Prostate gland (tissue), 2 donors: ENCODE measurements at regions not wholly inside any gene's neighbourhood (a gene's known extent, or its start where the extent isn't known, plus 50 kb on each side); places are given as distances from the start of the nearest gene placed in this dataset.
"Not testable (repeated sequence)": the region's sequence is repeated elsewhere in the genome, so short reads cannot be mapped to it uniquely, and the experiment has no call there.

Experiments
- DNase-seq: peaks from one replicate; pipeline ENCODE4 v3.0.0-alpha.2; 2019; ENCODE audit warnings: low spot score
- H3K27ac ChIP-seq, 2 donors: fragments of 200-600 bp; sonication (generic); 2 replicates each; pipeline ENCODE4 v1.5.1; 2017 to 2019
- H3K27me3 ChIP-seq: fragments of 200-600 bp; sonication (generic); replicated peaks from 2 replicates; pipeline ENCODE4 v1.5.1; 2019; ENCODE audit not compliant: insufficient read depth
- H3K36me3 ChIP-seq, 2 donors: fragments of 200-600 bp; sonication (generic); 1 replicate in 1 of 2; 2 replicates in 1 of 2; pipeline versions ENCODE4 v1.5.1 to v1.8.1; 2017 to 2019
- H3K4me1 ChIP-seq: fragments of 200-600 bp; sonication (generic); replicated peaks from 2 replicates; pipeline ENCODE4 v1.5.1; 2019
- H3K4me3 ChIP-seq, 2 donors: fragments of 200-600 bp; sonication (generic); 2 replicates each; pipeline ENCODE4 v1.5.1; 2017 to 2019
- H3K9me3 ChIP-seq: fragments of 200-600 bp; sonication (generic); 2 replicates; pipeline ENCODE4 v1.5.1; 2017
- POLR2A ChIP-seq: fragments of 450-650 bp; IDR thresholded peaks from one replicate; pipeline ENCODE4 v1.6.1; 2016; ENCODE audit warnings: antibody characterized with exemption, mild to moderate bottlenecking
- POLR2AphosphoS5 ChIP-seq: sonication (generic); formaldehyde crosslinking; IDR thresholded peaks from one replicate; pipeline ENCODE4 v1.6.1; 2017; ENCODE audit warnings: antibody characterized with exemption
- WGBS: methylation state at CpG from one replicate; pipeline ENCODE4 v1.1.5; 2018; 5-methylcytosine and 5-hydroxymethylcytosine counted together
- intact Hi-C: fragments of 100-400 bp; cut with DNase I; formaldehyde crosslinking; loops from one replicate; pipeline ENCODE4 v1.14.2; 2022
- TF ChIP-seq, protein P1 (sequence below), 4 experiments: fragments of 200-600 bp in 2 of 4; fragments of 450-650 bp in 2 of 4; sonication (generic) in 2 of 4; IDR thresholded peaks; 1 replicate in 3 of 4; 2 replicates in 1 of 4; pipeline ENCODE4 v1.5.1; 2016 to 2019; ENCODE audit warnings: antibody characterized with exemption in 4 of 4, mild to moderate bottlenecking in 2 of 4, moderate library complexity in 2 of 4

DNA sequence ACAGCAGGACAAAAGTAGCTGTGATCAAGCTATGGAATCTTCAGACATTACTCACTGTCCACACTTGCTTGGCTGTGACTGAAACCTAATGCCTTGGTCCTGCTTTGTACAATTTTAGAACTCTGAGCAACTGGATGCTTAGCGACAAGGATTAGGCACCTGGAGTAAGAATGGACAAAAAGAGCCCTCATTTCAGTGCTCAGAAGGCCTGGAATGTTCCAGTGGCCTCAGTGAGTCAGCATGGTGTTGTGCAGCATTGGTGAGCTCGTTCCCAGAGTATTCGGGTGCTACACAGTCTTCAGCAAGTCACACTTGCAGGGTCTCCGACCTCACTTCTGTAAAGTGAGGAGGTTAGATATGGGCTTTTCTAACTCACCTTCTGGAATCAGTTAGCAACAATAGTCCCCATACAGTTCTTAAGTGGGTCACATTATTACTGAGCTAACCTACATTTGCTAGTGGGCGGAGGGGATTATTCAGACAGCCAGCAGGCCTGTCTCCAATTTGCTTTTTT lies 108.0 kb upstream of the MDM1 start:
- intact Hi-C loops: no loop called here
- no peaks in the 10 kb centered on the region for H3K27me3 ChIP-seq
- no peaks in the 10 kb centered on the region for H3K9me3 ChIP-seq
- H3K4me1 ChIP-seq: no peaks in the 10 kb centered on the region
- no peak for DNase-seq
- TF ChIP-seq POLR2AphosphoS5 (no peak), POLR2A (no peak)
- TF ChIP-seq, protein P1, sequence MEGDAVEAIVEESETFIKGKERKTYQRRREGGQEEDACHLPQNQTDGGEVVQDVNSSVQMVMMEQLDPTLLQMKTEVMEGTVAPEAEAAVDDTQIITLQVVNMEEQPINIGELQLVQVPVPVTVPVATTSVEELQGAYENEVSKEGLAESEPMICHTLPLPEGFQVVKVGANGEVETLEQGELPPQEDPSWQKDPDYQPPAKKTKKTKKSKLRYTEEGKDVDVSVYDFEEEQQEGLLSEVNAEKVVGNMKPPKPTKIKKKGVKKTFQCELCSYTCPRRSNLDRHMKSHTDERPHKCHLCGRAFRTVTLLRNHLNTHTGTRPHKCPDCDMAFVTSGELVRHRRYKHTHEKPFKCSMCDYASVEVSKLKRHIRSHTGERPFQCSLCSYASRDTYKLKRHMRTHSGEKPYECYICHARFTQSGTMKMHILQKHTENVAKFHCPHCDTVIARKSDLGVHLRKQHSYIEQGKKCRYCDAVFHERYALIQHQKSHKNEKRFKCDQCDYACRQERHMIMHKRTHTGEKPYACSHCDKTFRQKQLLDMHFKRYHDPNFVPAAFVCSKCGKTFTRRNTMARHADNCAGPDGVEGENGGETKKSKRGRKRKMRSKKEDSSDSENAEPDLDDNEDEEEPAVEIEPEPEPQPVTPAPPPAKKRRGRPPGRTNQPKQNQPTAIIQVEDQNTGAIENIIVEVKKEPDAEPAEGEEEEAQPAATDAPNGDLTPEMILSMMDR (IDR thresholded peaks at IDR 0.05): no peak
- H3K4me3 ChIP-seq: no peak overlapping the region
- no peak overlapping the region for H3K27ac ChIP-seq
- WGBS: 93% methylated on average over 5 of the region's 5 CpGs
- no peaks in the 10 kb centered on the region for H3K36me3 ChIP-seq

DNA sequence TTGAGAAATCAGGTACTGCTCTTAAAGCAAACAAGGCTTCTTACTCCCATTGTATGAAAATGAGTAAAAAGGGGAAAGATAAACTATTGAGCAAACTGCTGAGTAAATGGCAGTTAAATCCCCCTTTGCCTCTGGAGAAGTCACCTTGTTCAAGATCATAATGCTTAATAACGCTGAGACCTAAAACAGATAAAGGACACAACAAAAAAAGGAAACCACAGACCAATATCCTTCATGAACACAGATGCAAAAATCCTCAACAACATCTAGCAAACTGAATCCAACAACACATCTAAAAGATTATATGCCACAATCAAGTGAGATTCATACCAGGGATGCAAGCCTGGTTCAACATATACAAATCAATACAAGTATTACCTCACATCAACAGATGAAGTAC lies 109.0 kb upstream of the MDM1 start:
- intact Hi-C loops: no loop called here
- Histone ChIP-seq H3K4me1 (no peaks in the 10 kb centered on the region), H3K4me3 (no peak overlapping the region), H3K27me3 (no peaks in the 10 kb centered on the region), H3K27ac (no peak overlapping the region), H3K36me3 (no peaks in the 10 kb centered on the region), H3K9me3 (no peaks in the 10 kb centered on the region)
- DNase-seq: no peak
- no peak for TF ChIP-seq POLR2AphosphoS5
- TF ChIP-seq, protein P1 (IDR thresholded peaks at IDR 0.05): no peak
- 55% methylated on average over 1 of the region's 1 CpG for WGBS

GRCh38 chr12:68442353-68442972 lies 110.3 kb upstream of the MDM1 start:
- H3K9me3 ChIP-seq, intact Hi-C loops: not testable (repeated sequence)
- WGBS: 38% methylated on average over 3 of the region's 3 CpGs

GRCh38 chr12:68443695-68444094 lies 111.5 kb upstream of the MDM1 start:
- H3K27me3 ChIP-seq, H3K9me3 ChIP-seq, intact Hi-C loops, H3K27ac ChIP-seq, H3K36me3 ChIP-seq, H3K4me3 ChIP-seq, H3K4me1 ChIP-seq, DNase-seq: not testable (repeated sequence)
- 90% methylated on average over 2 of the region's 2 CpGs for WGBS

More at GRCh38 chr12:68442353-68442972, 110.3 kb upstream of the MDM1 start:
- H3K4me1 ChIP-seq, H3K27ac ChIP-seq, H3K27me3 ChIP-seq, H3K36me3 ChIP-seq, DNase-seq, H3K4me3 ChIP-seq: not testable (repeated sequence)

DNA sequence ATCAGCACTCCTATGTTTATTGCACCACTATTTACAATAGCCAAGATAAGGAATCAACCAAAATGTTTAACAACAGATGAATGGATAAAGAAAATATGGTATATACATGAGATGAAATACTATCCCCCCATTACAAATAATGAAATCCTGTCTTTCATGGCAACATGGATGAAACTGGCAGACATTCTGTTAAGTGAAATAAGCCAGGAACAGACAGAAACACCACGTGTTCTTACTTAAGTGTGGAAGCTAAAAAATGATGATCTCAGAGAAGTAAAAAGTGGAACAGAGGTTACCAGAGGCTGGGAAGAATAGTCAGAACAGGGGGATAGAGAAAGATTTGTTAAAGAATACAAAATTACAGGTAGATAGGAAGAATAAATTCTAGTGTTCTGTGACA lies 113.7 kb upstream of the MDM1 start:
- no peak for TF ChIP-seq POLR2A
- TF ChIP-seq POLR2AphosphoS5: no peak
- TF ChIP-seq, protein P1 (IDR thresholded peaks at IDR 0.05): no peak
- Histone ChIP-seq H3K27me3 (no peaks in the 10 kb centered on the region), H3K4me1 (no peaks in the 10 kb centered on the region), H3K36me3 (no peaks in the 10 kb centered on the region), H3K9me3 (no peaks in the 10 kb centered on the region), H3K4me3 (no peak overlapping the region), H3K27ac (no peak overlapping the region)
- no peak for DNase-seq
- intact Hi-C loops: no loop called here
- WGBS: 29% methylated on average over 1 of the region's 1 CpG

DNA sequence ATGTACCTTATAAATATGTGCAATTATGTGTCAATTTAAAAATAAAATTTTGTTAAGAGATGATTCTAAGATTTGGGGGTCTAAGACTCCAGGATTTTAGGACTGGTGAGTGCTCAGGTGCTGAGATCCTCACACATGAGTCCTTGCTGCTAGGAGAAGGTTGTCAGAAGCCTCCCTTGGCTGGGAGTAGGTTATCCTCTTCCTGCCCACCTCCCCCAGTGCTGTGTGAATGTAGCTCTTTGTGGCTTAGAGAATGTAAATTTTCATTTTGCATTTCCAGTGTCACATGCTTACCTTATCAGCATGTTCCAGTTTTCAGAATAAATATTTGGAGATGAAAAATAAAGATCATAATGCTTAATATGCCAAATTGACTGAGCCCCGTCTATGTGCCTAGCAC lies 114.2 kb upstream of the MDM1 start:
- TF ChIP-seq, protein P1 (IDR thresholded peaks at IDR 0.05): no peak
- TF ChIP-seq POLR2AphosphoS5 (no peak), POLR2A (no peak)
- Histone ChIP-seq H3K27me3 (no peaks in the 10 kb centered on the region), H3K4me1 (no peaks in the 10 kb centered on the region), H3K9me3 (no peaks in the 10 kb centered on the region), H3K4me3 (no peak overlapping the region), H3K27ac (no peak overlapping the region), H3K36me3 (no peaks in the 10 kb centered on the region)
- DNase-seq: no peak
- 49% methylated on average over 1 of the region's 1 CpG for WGBS
- intact Hi-C loops: no loop called here
